ENCODE measurements at regions not wholly inside any gene's neighbourhood (a gene's known extent, or its start where the extent isn't known, plus 50 kb on each side); places are given as distances from the start of the nearest gene placed in this dataset.
"Not testable (repeated sequence)": the region's sequence is repeated elsewhere in the genome, so short reads cannot be mapped to it uniquely, and the experiment has no call there.

DNA sequence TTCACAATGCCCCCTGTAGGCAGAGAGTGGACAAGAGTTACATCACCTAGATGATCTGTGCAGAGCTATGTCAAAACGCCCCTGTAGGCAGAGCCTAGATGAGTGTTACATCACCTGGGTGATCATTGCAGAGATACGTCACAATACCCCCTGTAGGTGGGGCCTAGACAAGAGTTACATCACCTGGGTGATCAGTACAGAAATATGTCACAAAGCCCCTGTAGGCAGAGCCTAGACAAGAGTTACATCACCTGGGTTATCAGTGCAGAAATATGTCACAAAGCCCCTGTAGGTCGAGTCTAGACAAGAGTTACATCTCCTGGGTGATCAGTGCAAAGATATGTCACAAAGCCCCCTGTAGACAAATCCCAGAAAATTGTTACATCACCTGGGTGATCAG is 136.6 kb upstream of the FRG2B start:
- TF ChIP-seq, protein P1, sequence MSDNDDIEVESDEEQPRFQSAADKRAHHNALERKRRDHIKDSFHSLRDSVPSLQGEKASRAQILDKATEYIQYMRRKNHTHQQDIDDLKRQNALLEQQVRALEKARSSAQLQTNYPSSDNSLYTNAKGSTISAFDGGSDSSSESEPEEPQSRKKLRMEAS (IDR thresholded peaks at IDR 0.05): not testable (repeated sequence)
- not testable (repeated sequence) for TF ChIP-seq EZH2 (IDR thresholded peaks at IDR 0.05); ZNF274 (IDR thresholded peaks at IDR 0.05; ENCODE audit: low read depth, low read length); POLR2A (IDR thresholded peaks at IDR 0.05; ENCODE audit: borderline replicate concordance, extremely low read depth, insufficient read depth, insufficient read length); FOSL1 (IDR thresholded peaks at IDR 0.05; ENCODE audit: low read depth); YY1 (IDR thresholded peaks at IDR 0.05; ENCODE audit: extremely low read depth, insufficient replicate concordance, low read depth, low read length); JUND (IDR thresholded peaks at IDR 0.05); POLR2AphosphoS5 (IDR thresholded peaks at IDR 0.05; ENCODE audit: low read depth, low read length)
- TF ChIP-seq, protein P2, sequence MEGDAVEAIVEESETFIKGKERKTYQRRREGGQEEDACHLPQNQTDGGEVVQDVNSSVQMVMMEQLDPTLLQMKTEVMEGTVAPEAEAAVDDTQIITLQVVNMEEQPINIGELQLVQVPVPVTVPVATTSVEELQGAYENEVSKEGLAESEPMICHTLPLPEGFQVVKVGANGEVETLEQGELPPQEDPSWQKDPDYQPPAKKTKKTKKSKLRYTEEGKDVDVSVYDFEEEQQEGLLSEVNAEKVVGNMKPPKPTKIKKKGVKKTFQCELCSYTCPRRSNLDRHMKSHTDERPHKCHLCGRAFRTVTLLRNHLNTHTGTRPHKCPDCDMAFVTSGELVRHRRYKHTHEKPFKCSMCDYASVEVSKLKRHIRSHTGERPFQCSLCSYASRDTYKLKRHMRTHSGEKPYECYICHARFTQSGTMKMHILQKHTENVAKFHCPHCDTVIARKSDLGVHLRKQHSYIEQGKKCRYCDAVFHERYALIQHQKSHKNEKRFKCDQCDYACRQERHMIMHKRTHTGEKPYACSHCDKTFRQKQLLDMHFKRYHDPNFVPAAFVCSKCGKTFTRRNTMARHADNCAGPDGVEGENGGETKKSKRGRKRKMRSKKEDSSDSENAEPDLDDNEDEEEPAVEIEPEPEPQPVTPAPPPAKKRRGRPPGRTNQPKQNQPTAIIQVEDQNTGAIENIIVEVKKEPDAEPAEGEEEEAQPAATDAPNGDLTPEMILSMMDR (IDR thresholded peaks at IDR 0.05 in 2 of 3, conservative IDR thresholded peaks at IDR 0.05 in 1 of 3; ENCODE audit: borderline replicate concordance in 1 of 3, insufficient read depth in 1 of 3, low read depth in 2 of 3, low read length in 2 of 3): not testable (repeated sequence)

All from HCT116 (cell line).